WTC11 (cell line): ENCODE measurements at regions not wholly inside any gene's neighbourhood (a gene's known extent, or its start where the extent isn't known, plus 50 kb on each side); places are given as distances from the start of the nearest gene placed in this dataset.

ENCODE experiments used
- CTCF ChIP-seq: fragments of 200-600 bp; IDR thresholded peaks from 2 replicates; pipeline ENCODE4 v1.8.0; 2022; ENCODE audit warnings: antibody characterized with exemption
- ETV6 ChIP-seq: sonication (generic); formaldehyde crosslinking; IDR thresholded peaks from 2 replicates; pipeline ENCODE4 v1.8.1; 2022; ENCODE audit warnings: mild to moderate bottlenecking, missing genetic modification reagents
- GABPB1 ChIP-seq: sonication (generic); formaldehyde crosslinking; IDR thresholded peaks from 2 replicates; pipeline ENCODE4 v1.8.1; 2023; ENCODE audit warnings: mild to moderate bottlenecking, missing genetic modification reagents
- MXD4 ChIP-seq: fragments of 250-450 bp; sonication (Bioruptor Pico); IDR thresholded peaks from 2 replicates; pipeline ENCODE4 v1.8.0; 2021; ENCODE audit warnings: mild to moderate bottlenecking, moderate library complexity, borderline replicate concordance
- NR1H2 ChIP-seq: sonication (generic); formaldehyde crosslinking; IDR thresholded peaks from 2 replicates; pipeline ENCODE4 v1.9.0; 2021; ENCODE audit warnings: mild to moderate bottlenecking, moderate library complexity, missing genetic modification reagents
- SP1 ChIP-seq: sonication (generic); formaldehyde crosslinking; conservative IDR thresholded peaks from 2 replicates; pipeline ENCODE4 v1.8.1; 2022; ENCODE audit warnings: missing genetic modification reagents
- TCF7 ChIP-seq: sonication (generic); formaldehyde crosslinking; IDR thresholded peaks from 2 replicates; pipeline ENCODE4 v1.8.0; 2022; ENCODE audit warnings: mild to moderate bottlenecking, low read depth, missing genetic modification reagents, moderate library complexity

GRCh38 chr6:16999491-17000436 is 102.1 kb upstream of the STMND1 start:
- TF ChIP-seq GABPB1 (CRISPR knock-in tag) = no peak
- TF ChIP-seq NR1H2 (CRISPR knock-in tag) = no peak
- no peak for TF ChIP-seq MXD4
- no peak for TF ChIP-seq ETV6 (CRISPR knock-in tag)
- TF ChIP-seq CTCF = no peak
- TF ChIP-seq TCF7 (CRISPR knock-in tag) = no peak
- TF ChIP-seq SP1 (CRISPR knock-in tag) = no peak
